ENCODE measurements at regions not wholly inside any gene's neighbourhood (a gene's known extent, or its start where the extent isn't known, plus 50 kb on each side); places are given as distances from the start of the nearest gene placed in this dataset.

DNA sequence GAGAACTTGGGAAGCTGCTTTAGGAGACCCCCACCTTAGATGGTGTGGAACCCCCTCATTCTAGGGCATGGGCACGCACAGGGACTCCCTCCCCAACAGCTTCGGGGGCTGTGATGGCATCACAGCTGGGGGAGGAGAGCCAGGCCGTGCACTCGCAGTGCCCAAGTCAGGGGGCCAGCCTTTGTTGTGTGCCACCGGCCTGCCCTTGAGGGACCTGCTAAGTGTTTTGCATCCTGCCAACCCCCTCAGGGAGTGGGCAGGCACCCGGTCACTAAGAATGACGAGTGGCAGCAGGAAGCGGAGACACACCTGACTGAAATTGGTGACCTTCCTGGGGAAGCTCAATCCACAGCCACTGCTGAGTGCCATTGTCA is 334.9 kb upstream of the SFSWAP start:
- TF ChIP-seq, protein P1, sequence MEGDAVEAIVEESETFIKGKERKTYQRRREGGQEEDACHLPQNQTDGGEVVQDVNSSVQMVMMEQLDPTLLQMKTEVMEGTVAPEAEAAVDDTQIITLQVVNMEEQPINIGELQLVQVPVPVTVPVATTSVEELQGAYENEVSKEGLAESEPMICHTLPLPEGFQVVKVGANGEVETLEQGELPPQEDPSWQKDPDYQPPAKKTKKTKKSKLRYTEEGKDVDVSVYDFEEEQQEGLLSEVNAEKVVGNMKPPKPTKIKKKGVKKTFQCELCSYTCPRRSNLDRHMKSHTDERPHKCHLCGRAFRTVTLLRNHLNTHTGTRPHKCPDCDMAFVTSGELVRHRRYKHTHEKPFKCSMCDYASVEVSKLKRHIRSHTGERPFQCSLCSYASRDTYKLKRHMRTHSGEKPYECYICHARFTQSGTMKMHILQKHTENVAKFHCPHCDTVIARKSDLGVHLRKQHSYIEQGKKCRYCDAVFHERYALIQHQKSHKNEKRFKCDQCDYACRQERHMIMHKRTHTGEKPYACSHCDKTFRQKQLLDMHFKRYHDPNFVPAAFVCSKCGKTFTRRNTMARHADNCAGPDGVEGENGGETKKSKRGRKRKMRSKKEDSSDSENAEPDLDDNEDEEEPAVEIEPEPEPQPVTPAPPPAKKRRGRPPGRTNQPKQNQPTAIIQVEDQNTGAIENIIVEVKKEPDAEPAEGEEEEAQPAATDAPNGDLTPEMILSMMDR (IDR thresholded peaks at IDR 0.05): no peak
- no peak for TF ChIP-seq POLR2A (IDR thresholded peaks at IDR 0.05)
